ENCODE measurements at regions not wholly inside any gene's neighbourhood (a gene's known extent, or its start where the extent isn't known, plus 50 kb on each side); places are given as distances from the start of the nearest gene placed in this dataset.

GRCh38 chr4:7130621-7131211 is 61.6 kb upstream of the SORCS2 start:
- TF ChIP-seq CTCF (conservative IDR thresholded peaks at IDR 0.05; ENCODE audit: low read depth, low read length) = no peak
- no peak for DNase-seq (ENCODE audit: low read depth)
- no peak overlapping the region for H3K4me3 ChIP-seq (ENCODE audit: low read depth, low read length)

- no peak overlapping the region for H3K4me3 ChIP-seq (ENCODE audit: low read depth, low read length)
- no peak for TF ChIP-seq CTCF (conservative IDR thresholded peaks at IDR 0.05; ENCODE audit: low read depth, low read length)
- no peak for DNase-seq (ENCODE audit: low read depth)
Observed at GRCh38 chr4:7129871-7130620, 62.2 kb upstream of the GRPEL1 start.

GRCh38 chr4:7128644-7129043 is 60.8 kb upstream of the GRPEL1 start:
- no peak for TF ChIP-seq CTCF (conservative IDR thresholded peaks at IDR 0.05; ENCODE audit: low read depth, low read length)
- no peak overlapping the region for H3K4me3 ChIP-seq (ENCODE audit: low read depth, low read length)
- no peak for DNase-seq (ENCODE audit: low read depth)

GRCh38 chr4:7128234-7128633 is 60.4 kb upstream of the GRPEL1 start:
- no peak overlapping the region for H3K4me3 ChIP-seq (ENCODE audit: low read depth, low read length)
- no peak for DNase-seq (ENCODE audit: low read depth)
- no peak for TF ChIP-seq CTCF (conservative IDR thresholded peaks at IDR 0.05; ENCODE audit: low read depth, low read length)

- DNase-seq (ENCODE audit: low read depth) = no peak
- H3K4me3 ChIP-seq (ENCODE audit: low read depth, low read length) = no peak overlapping the region
- no peak for TF ChIP-seq CTCF (conservative IDR thresholded peaks at IDR 0.05; ENCODE audit: low read depth, low read length)
Observed at GRCh38 chr4:7127576-7127975, 59.7 kb upstream of the GRPEL1 start.

GRCh38 chr4:7126981-7127380 is 59.1 kb upstream of the GRPEL1 start:
- TF ChIP-seq CTCF (conservative IDR thresholded peaks at IDR 0.05; ENCODE audit: low read depth, low read length) = no peak
- no peak for DNase-seq (ENCODE audit: low read depth)
- no peak overlapping the region for H3K4me3 ChIP-seq (ENCODE audit: low read depth, low read length)

Data from choroid plexus epithelial cell (primary cell).